GM23248 (cell line): ENCODE measurements at regions not wholly inside any gene's neighbourhood (a gene's known extent, or its start where the extent isn't known, plus 50 kb on each side); places are given as distances from the start of the nearest gene placed in this dataset.

Experiments
- DNase-seq: peaks from one replicate; pipeline ENCODE4 v3.0.0-alpha.2; 2015
- H2AFZ ChIP-seq: fragments of 200-600 bp; sonication (generic); 2 replicates; pipeline ENCODE4 v1.6.1; 2016; ENCODE audit warnings: antibody characterized with exemption
- H3F3A ChIP-seq: fragments of 200-600 bp; sonication (generic); 2 replicates; pipeline ENCODE4 v1.6.1; 2016; ENCODE audit warnings: mild to moderate bottlenecking, antibody characterized with exemption, mixed run types; ENCODE audit not compliant: insufficient read depth
- H3K27ac ChIP-seq: fragments of 200-600 bp; sonication (generic); 2 replicates; pipeline ENCODE4 v1.5.1; 2016; ENCODE audit warnings: mild to moderate bottlenecking
- H3K27me3 ChIP-seq: fragments of 200-600 bp; sonication (generic); replicated peaks from 2 replicates; pipeline ENCODE4 v1.6.1; 2016; ENCODE audit warnings: mild to moderate bottlenecking; ENCODE audit not compliant: insufficient read depth
- H3K36me3 ChIP-seq: fragments of 200-600 bp; sonication (generic); 2 replicates; pipeline ENCODE4 v1.6.1; 2016; ENCODE audit warnings: low read depth, mild to moderate bottlenecking
- H3K4me1 ChIP-seq: fragments of 200-600 bp; sonication (generic); 2 replicates; pipeline ENCODE4 v1.6.1; 2016; ENCODE audit warnings: mild to moderate bottlenecking; ENCODE audit not compliant: insufficient read depth
- H3K4me2 ChIP-seq: fragments of 200-600 bp; sonication (generic); one replicate; pipeline ENCODE4 v1.6.1; 2016; ENCODE audit warnings: mild to moderate bottlenecking; ENCODE audit not compliant: unreplicated experiment
- H3K4me3 ChIP-seq: fragments of 200-600 bp; sonication (generic); 2 replicates; pipeline ENCODE4 v1.5.1; 2016; ENCODE audit warnings: mild to moderate bottlenecking
- H3K79me2 ChIP-seq: fragments of 200-600 bp; sonication (generic); 2 replicates; pipeline ENCODE4 v1.6.1; 2016; ENCODE audit warnings: mild to moderate bottlenecking; ENCODE audit not compliant: insufficient read depth
- H3K9ac ChIP-seq: fragments of 200-600 bp; sonication (generic); 2 replicates; pipeline ENCODE4 v1.6.1; 2016; ENCODE audit warnings: mild to moderate bottlenecking
- H3K9me2 ChIP-seq: fragments of 200-600 bp; sonication (generic); 2 replicates; pipeline ENCODE4 v1.6.1; 2016; ENCODE audit warnings: mixed run types, mild to moderate bottlenecking, moderate library complexity; ENCODE audit not compliant: insufficient read depth
- H3K9me3 ChIP-seq: fragments of 200-600 bp; sonication (generic); one replicate; pipeline ENCODE4 v1.6.1; 2017; ENCODE audit warnings: low read depth
- H4K20me1 ChIP-seq: fragments of 200-600 bp; sonication (generic); 2 replicates; pipeline ENCODE4 v1.6.0; 2016; ENCODE audit not compliant: insufficient read depth
- EZH2 ChIP-seq: fragments of 200-600 bp; sonication (generic); IDR thresholded peaks from 2 replicates; pipeline ENCODE4 v1.6.1; 2018; ENCODE audit warnings: antibody characterized with exemption, mild to moderate bottlenecking; ENCODE audit not compliant: insufficient read depth, poor library complexity, severe bottlenecking
- EZH2phosphoT487 ChIP-seq: fragments of 200-600 bp; sonication (generic); IDR thresholded peaks from 2 replicates; pipeline ENCODE4 v1.6.1; 2018; ENCODE audit warnings: antibody characterized with exemption, moderate library complexity, mild to moderate bottlenecking, low read depth; ENCODE audit not compliant: insufficient read depth
- WGBS, 2 experiments: methylation state at CpG; one replicate each; pipeline ENCODE4 v1.1.6; 2015 to 2017; ENCODE audit warnings: low lambda C conversion rate in 2 of 2, low coverage in 1 of 2; ENCODE audit errors: missing lambda C conversion rate in 2 of 2; 5-methylcytosine and 5-hydroxymethylcytosine counted together
- in situ Hi-C: fragments of 300-500 bp; cut with MboI; formaldehyde crosslinking; loops from 2 replicates; pipeline ENCODE4 v1.15.0; 2020

- Histone ChIP-seq H3K4me3 (no peak overlapping the region), H3K27me3 (no peaks in the 10 kb centered on the region), H3K36me3 (no peaks in the 10 kb centered on the region), H3K9me2 (no peaks in the 10 kb centered on the region), H3K9ac (no peak overlapping the region), H2AFZ (peak overlapping the region; percentile 23; the same call in 1 of the 2 replicates), H3K79me2 (no peaks in the 10 kb centered on the region), H3K9me3 (no peaks in the 10 kb centered on the region), H3K27ac (no peak overlapping the region), H3K4me2 (peak overlapping the region; percentile 15), H4K20me1 (no peaks in the 10 kb centered on the region), H3F3A (0 out of 2 replicates have a peak, but pooled peaks cover 3% of the 10 kb centered on the region), H3K4me1 (peaks cover 25% of the 10 kb centered on the region)
- in situ Hi-C loops: no loop called here
- TF ChIP-seq EZH2phosphoT487 (no peak), EZH2 (no peak)
- WGBS, 2 experiments: 84 to 88% methylated on average over 7 of the region's 7 CpGs
- DNase-seq: no peak
Observed at GRCh38 chr9:16119261-16120230, 566.7 kb downstream of the CCDC171 start.

GRCh38 chr9:16120231-16120641 lies 567.4 kb downstream of the CCDC171 start:
- peak overlapping the region; percentile 15 for H3K4me2 ChIP-seq
- WGBS, 2 experiments: 74 to 75% methylated on average over 4 of the region's 4 CpGs

GRCh38 chr9:16120727-16121126 lies 567.9 kb downstream of the CCDC171 start:
- DNase-seq: no peak
- Histone ChIP-seq H2AFZ (no peak overlapping the region), H4K20me1 (no peaks in the 10 kb centered on the region), H3K9me3 (no peaks in the 10 kb centered on the region), H3K79me2 (no peaks in the 10 kb centered on the region), H3K27me3 (no peaks in the 10 kb centered on the region), H3K9ac (no peak overlapping the region), H3K36me3 (no peaks in the 10 kb centered on the region), H3K4me2 (no peak overlapping the region), H3K4me3 (no peak overlapping the region), H3F3A (peaks cover 5% of the 10 kb centered on the region; the same call in 1 of the 2 replicates), H3K4me1 (peaks cover 26% of the 10 kb centered on the region), H3K9me2 (no peaks in the 10 kb centered on the region), H3K27ac (no peak overlapping the region)
- in situ Hi-C loops: no loop called here
- TF ChIP-seq EZH2 (no peak), EZH2phosphoT487 (no peak)
- 96 to 97% methylated on average over 7 of the region's 7 CpGs for WGBS, 2 experiments

More at GRCh38 chr9:16120231-16120641, 567.4 kb downstream of the CCDC171 start:
- Histone ChIP-seq H2AFZ (peak overlapping the region; percentile 23; the same call in 1 of the 2 replicates), H3K9ac (no peak overlapping the region), H3F3A (0 out of 2 replicates have a peak, but pooled peaks cover 3% of the 10 kb centered on the region), H3K27ac (no peak overlapping the region), H4K20me1 (no peaks in the 10 kb centered on the region), H3K27me3 (no peaks in the 10 kb centered on the region), H3K9me2 (no peaks in the 10 kb centered on the region), H3K36me3 (no peaks in the 10 kb centered on the region), H3K79me2 (no peaks in the 10 kb centered on the region), H3K4me3 (no peak overlapping the region), H3K9me3 (no peaks in the 10 kb centered on the region), H3K4me1 (peaks cover 25% of the 10 kb centered on the region)
- in situ Hi-C loops: no loop called here
- no peak for TF ChIP-seq EZH2phosphoT487
- no peak for TF ChIP-seq EZH2
- no peak for DNase-seq

- H3K79me2 ChIP-seq: no peaks in the 10 kb centered on the region
- no peaks in the 10 kb centered on the region for H3K9me2 ChIP-seq
- H3K4me1 ChIP-seq: peaks cover 30% of the 10 kb centered on the region
- peaks cover 9% of the 10 kb centered on the region; the same call in 1 of the 2 replicates for H3F3A ChIP-seq
- in situ Hi-C loops: no loop called here
- TF ChIP-seq EZH2phosphoT487: no peak
- H3K9ac ChIP-seq: no peak overlapping the region
- no peak overlapping the region for H3K4me3 ChIP-seq
- no peaks in the 10 kb centered on the region for H3K36me3 ChIP-seq
- H3K4me2 ChIP-seq: no peak overlapping the region
- no peaks in the 10 kb centered on the region for H3K9me3 ChIP-seq
- no peaks in the 10 kb centered on the region for H4K20me1 ChIP-seq
- H3K27me3 ChIP-seq: no peaks in the 10 kb centered on the region
- H2AFZ ChIP-seq: peak overlapping the region; percentile 72; the same call in 1 of the 2 replicates
- no peak overlapping the region for H3K27ac ChIP-seq
- WGBS, 2 experiments: 51 to 56% methylated on average over 9 of the region's 9 CpGs
- DNase-seq: no peak
Observed at GRCh38 chr9:16121168-16121567, 568.3 kb downstream of the CCDC171 start.
